HG03575 (cell line): ENCODE measurements at regions not wholly inside any gene's neighbourhood (a gene's known extent, or its start where the extent isn't known, plus 50 kb on each side); places are given as distances from the start of the nearest gene placed in this dataset.
"Not testable (repeated sequence)": the region's sequence is repeated elsewhere in the genome, so short reads cannot be mapped to it uniquely, and the experiment has no call there.

Experiments used
- ATAC-seq: cut with Tn5 transposase; IDR thresholded peaks from one replicate; pipeline ENCODE4 v1.9.1; 2021; ENCODE audit not compliant: unreplicated experiment, insufficient number of reproducible peaks, low FRiP score; ENCODE audit errors: extremely low read depth

- no peak for ATAC-seq
Measured at GRCh38 chr12:131245564-131246355, 292.1 kb downstream of the ADGRD1 start.

- not testable (repeated sequence) for ATAC-seq
Measured at GRCh38 chr12:131247026-131247725, 293.5 kb downstream of the ADGRD1 start.

- not testable (repeated sequence) for ATAC-seq
Measured at GRCh38 chr12:131247875-131248274, 294.2 kb downstream of the ADGRD1 start.

GRCh38 chr12:131249246-131250027 is 295.7 kb downstream of the ADGRD1 start:
- no peak for ATAC-seq

GRCh38 chr12:131250028-131250950 is 296.6 kb downstream of the ADGRD1 start:
- no peak for ATAC-seq

GRCh38 chr12:131250951-131251315 is 297.2 kb downstream of the ADGRD1 start:
- no peak for ATAC-seq

- ATAC-seq = no peak
Measured at GRCh38 chr12:131251336-131252101, 297.8 kb downstream of the ADGRD1 start.

- ATAC-seq = no peak
Measured at GRCh38 chr12:131253376-131254026, 299.8 kb downstream of the ADGRD1 start.

- no peak for ATAC-seq
Measured at GRCh38 chr12:131254374-131254773, 300.7 kb downstream of the ADGRD1 start.

GRCh38 chr12:131258398-131258797 is 304.7 kb downstream of the ADGRD1 start:
- no peak for ATAC-seq

GRCh38 chr12:131260251-131260905 is 306.7 kb downstream of the ADGRD1 start:
- ATAC-seq = no peak

- ATAC-seq = no peak
Measured at GRCh38 chr12:131260954-131261353, 307.2 kb downstream of the ADGRD1 start.

- no peak for ATAC-seq
Measured at GRCh38 chr12:131261906-131262305, 308.2 kb downstream of the ADGRD1 start.

- ATAC-seq = no peak
Measured at GRCh38 chr12:131263626-131264025, 309.9 kb downstream of the ADGRD1 start.

- no peak for ATAC-seq
Measured at GRCh38 chr12:131264635-131265034, 310.9 kb downstream of the ADGRD1 start.

- no peak for ATAC-seq
Measured at GRCh38 chr12:131266591-131267467, 313.1 kb downstream of the ADGRD1 start.
